HEK293 (cell line): ENCODE measurements at regions not wholly inside any gene's neighbourhood (a gene's known extent, or its start where the extent isn't known, plus 50 kb on each side); places are given as distances from the start of the nearest gene placed in this dataset.

ENCODE experiments used
- HOXC10 ChIP-seq: sonication (generic); formaldehyde crosslinking; IDR thresholded peaks from 2 replicates; pipeline ENCODE4 v1.8.1; 2023; ENCODE audit warnings: mild to moderate bottlenecking, missing genetic modification reagents
- YY1 ChIP-seq: fragments of 450-650 bp; formaldehyde crosslinking; IDR thresholded peaks from 2 replicates; pipeline ENCODE4 v1.5.1; 2018; ENCODE audit warnings: missing biosample characterization, missing genetic modification characterization
- ZBTB7A ChIP-seq: fragments of 450-650 bp; formaldehyde crosslinking; IDR thresholded peaks from 2 replicates; pipeline ENCODE4 v1.5.1; 2016; ENCODE audit warnings: low read depth, missing biosample characterization, missing genetic modification characterization
- ZEB2 ChIP-seq: fragments of 450-650 bp; formaldehyde crosslinking; IDR thresholded peaks from 2 replicates; pipeline ENCODE4 v1.5.1; 2016; ENCODE audit warnings: missing biosample characterization, missing genetic modification characterization
- ZNF202 ChIP-seq: fragments of 450-650 bp; formaldehyde crosslinking; IDR thresholded peaks from 2 replicates; pipeline ENCODE4 v1.5.1; 2016; ENCODE audit warnings: missing biosample characterization, missing genetic modification characterization, borderline replicate concordance
- ZNF350 ChIP-seq: fragments of 450-650 bp; formaldehyde crosslinking; IDR thresholded peaks from 2 replicates; pipeline ENCODE4 v1.5.0; 2017; ENCODE audit warnings: missing biosample characterization, mild to moderate bottlenecking, missing genetic modification characterization
- TF ChIP-seq, protein P1 (sequence below): fragments of 450-650 bp; formaldehyde crosslinking; IDR thresholded peaks from 2 replicates; pipeline ENCODE4 v1.5.1; 2016; ENCODE audit warnings: missing biosample characterization, missing genetic modification characterization
- TF ChIP-seq, protein P2 (sequence below): fragments of 450-650 bp; formaldehyde crosslinking; IDR thresholded peaks from 2 replicates; pipeline ENCODE4 v1.5.1; 2016; ENCODE audit warnings: missing biosample characterization, missing genetic modification characterization

DNA sequence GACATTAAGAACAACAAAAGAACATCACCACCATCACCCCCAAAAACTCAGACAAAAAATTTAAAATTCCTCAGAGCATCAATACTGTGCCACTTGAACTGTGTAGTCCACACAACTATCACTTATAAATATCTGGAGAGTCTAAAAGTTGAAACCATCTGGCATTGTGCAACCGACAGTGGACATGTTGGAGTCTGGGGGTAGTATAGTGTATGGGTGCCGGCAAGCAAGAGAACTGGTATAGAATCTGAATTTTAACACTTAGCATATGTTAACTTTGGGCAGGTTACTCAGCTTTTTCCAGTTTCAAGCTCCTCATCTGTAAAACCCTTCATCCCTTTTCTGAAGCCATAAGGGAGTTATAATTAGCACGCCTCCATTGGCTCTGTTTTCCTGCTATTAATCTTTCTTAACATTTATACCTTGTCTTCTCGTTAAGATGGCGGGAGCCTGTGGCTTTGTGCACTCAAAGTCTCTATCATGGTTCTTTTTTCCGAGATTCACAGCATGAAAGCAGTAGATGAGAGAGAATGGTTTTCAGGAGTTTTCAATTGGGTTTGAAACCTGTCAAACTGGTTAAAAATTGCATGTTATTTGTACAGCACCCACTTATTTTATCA is 255.7 kb upstream of the TBL1XR1 start:
- TF ChIP-seq, protein P1, sequence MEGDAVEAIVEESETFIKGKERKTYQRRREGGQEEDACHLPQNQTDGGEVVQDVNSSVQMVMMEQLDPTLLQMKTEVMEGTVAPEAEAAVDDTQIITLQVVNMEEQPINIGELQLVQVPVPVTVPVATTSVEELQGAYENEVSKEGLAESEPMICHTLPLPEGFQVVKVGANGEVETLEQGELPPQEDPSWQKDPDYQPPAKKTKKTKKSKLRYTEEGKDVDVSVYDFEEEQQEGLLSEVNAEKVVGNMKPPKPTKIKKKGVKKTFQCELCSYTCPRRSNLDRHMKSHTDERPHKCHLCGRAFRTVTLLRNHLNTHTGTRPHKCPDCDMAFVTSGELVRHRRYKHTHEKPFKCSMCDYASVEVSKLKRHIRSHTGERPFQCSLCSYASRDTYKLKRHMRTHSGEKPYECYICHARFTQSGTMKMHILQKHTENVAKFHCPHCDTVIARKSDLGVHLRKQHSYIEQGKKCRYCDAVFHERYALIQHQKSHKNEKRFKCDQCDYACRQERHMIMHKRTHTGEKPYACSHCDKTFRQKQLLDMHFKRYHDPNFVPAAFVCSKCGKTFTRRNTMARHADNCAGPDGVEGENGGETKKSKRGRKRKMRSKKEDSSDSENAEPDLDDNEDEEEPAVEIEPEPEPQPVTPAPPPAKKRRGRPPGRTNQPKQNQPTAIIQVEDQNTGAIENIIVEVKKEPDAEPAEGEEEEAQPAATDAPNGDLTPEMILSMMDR (tag by site-specific recombination), result no peak
- no peak for TF ChIP-seq ZNF202 (tag by site-specific recombination)
- TF ChIP-seq ZBTB7A (tag by site-specific recombination), result no peak
- TF ChIP-seq, protein P2, sequence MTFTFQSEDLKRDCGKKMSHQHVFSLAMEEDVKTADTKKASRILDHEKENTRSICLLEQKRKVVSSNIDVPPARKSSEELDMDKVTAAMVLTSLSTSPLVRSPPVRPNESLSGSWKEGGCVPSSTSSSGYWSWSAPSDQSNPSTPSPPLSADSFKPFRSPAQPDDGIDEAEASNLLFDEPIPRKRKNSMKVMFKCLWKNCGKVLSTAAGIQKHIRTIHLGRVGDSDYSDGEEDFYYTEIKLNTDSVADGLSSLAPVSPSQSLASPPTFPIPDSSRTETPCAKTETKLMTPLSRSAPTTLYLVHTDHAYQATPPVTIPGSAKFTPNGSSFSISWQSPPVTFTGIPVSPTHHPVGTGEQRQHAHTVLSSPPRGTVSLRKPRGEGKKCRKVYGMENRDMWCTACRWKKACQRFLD (tag by site-specific recombination), result no peak
- no peak for TF ChIP-seq ZNF350
- no peak for TF ChIP-seq YY1 (tag by site-specific recombination)
- TF ChIP-seq ZEB2 (tag by site-specific recombination), result no peak
- TF ChIP-seq HOXC10 (CRISPR knock-in tag), result no peak
